ENCODE measurements at regions not wholly inside any gene's neighbourhood (a gene's known extent, or its start where the extent isn't known, plus 50 kb on each side); places are given as distances from the start of the nearest gene placed in this dataset.

DNA sequence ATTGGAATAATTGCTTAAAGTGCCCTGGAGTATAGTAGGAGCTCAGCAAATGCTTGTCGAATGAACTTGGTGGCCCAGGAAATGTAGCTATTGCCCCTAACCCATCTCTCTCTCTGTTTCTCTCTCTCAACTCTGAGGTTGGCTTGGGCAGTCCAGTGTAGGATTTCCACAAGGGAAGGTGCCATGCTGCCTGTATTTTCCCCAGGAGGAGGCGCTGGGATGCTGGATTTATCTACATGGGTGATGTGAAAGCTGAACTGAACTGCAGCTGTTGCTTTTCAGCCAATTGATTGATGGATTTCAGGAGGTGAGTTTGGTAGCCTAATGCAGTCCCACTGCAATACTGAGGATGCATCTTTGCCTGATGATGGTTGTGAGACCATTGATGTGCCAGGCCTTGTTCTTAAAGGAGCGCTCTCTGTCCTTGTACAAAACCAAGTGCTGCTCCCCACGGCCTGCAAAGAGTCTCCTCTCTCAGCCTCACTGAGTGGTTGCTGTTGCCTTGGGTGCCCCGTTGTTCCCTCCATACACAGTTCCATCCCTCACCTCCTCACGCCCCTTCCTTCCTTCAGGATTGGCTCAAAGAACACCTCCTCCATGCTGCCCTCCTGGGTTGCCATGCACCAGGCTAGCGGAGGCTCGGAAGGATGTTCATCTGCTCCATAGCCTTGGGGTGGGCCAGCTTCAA is 200.6 kb downstream of the GLRX3 start:
- intact Hi-C loops (cut with DNase I) = no loop called here
- Histone ChIP-seq H3K27me3 (no peaks in the 10 kb centered on the region), H3K4me1 (ENCODE audit: insufficient read depth) (no peaks in the 10 kb centered on the region), H3K4me3 (no peak overlapping the region), H3K9me3 (no peaks in the 10 kb centered on the region), H3K27ac (no peak overlapping the region), H3K36me3 (no peaks in the 10 kb centered on the region)
- DNase-seq = no peak
- 64 to 76% (median 72%) methylated on average over 8 of the region's 8 CpGs for WGBS, 3 donors
- TF ChIP-seq EP300 (IDR thresholded peaks at IDR 0.05) (no peak), POLR2A (IDR thresholded peaks at IDR 0.05) (no peak)
- TF ChIP-seq, protein P1, sequence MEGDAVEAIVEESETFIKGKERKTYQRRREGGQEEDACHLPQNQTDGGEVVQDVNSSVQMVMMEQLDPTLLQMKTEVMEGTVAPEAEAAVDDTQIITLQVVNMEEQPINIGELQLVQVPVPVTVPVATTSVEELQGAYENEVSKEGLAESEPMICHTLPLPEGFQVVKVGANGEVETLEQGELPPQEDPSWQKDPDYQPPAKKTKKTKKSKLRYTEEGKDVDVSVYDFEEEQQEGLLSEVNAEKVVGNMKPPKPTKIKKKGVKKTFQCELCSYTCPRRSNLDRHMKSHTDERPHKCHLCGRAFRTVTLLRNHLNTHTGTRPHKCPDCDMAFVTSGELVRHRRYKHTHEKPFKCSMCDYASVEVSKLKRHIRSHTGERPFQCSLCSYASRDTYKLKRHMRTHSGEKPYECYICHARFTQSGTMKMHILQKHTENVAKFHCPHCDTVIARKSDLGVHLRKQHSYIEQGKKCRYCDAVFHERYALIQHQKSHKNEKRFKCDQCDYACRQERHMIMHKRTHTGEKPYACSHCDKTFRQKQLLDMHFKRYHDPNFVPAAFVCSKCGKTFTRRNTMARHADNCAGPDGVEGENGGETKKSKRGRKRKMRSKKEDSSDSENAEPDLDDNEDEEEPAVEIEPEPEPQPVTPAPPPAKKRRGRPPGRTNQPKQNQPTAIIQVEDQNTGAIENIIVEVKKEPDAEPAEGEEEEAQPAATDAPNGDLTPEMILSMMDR (IDR thresholded peaks at IDR 0.05) = no peak

DNA sequence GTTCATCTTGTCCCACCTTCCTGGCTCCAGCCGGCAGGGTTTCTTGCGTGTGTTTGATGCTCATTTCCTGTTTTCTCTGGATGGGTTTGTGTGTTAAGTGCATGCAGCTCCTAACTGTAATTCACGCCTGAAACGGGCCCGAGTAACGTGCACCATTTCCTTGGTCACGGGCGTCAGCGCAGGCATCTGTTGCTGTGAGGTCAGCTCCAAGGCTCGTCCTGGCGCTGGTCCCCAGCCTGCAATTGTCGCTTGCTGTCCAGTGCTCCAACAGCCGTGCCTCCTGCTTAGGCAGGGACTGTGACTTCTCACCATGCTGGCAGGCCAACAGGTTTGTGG is 201.1 kb downstream of the GLRX3 start:
- Histone ChIP-seq H3K27ac (no peak overlapping the region), H3K27me3 (no peaks in the 10 kb centered on the region), H3K9me3 (no peaks in the 10 kb centered on the region), H3K4me1 (ENCODE audit: insufficient read depth) (no peaks in the 10 kb centered on the region), H3K36me3 (no peaks in the 10 kb centered on the region), H3K4me3 (no peak overlapping the region)
- WGBS, 3 donors = 75 to 80% (median 78%) methylated on average over 13 of the region's 13 CpGs
- TF ChIP-seq EP300 (IDR thresholded peaks at IDR 0.05) = no peak
- TF ChIP-seq POLR2A (IDR thresholded peaks at IDR 0.05) = no peak
- TF ChIP-seq, protein P1 (IDR thresholded peaks at IDR 0.05) = no peak
- no peak for DNase-seq
- intact Hi-C loops (cut with DNase I) = no loop called here

DNA sequence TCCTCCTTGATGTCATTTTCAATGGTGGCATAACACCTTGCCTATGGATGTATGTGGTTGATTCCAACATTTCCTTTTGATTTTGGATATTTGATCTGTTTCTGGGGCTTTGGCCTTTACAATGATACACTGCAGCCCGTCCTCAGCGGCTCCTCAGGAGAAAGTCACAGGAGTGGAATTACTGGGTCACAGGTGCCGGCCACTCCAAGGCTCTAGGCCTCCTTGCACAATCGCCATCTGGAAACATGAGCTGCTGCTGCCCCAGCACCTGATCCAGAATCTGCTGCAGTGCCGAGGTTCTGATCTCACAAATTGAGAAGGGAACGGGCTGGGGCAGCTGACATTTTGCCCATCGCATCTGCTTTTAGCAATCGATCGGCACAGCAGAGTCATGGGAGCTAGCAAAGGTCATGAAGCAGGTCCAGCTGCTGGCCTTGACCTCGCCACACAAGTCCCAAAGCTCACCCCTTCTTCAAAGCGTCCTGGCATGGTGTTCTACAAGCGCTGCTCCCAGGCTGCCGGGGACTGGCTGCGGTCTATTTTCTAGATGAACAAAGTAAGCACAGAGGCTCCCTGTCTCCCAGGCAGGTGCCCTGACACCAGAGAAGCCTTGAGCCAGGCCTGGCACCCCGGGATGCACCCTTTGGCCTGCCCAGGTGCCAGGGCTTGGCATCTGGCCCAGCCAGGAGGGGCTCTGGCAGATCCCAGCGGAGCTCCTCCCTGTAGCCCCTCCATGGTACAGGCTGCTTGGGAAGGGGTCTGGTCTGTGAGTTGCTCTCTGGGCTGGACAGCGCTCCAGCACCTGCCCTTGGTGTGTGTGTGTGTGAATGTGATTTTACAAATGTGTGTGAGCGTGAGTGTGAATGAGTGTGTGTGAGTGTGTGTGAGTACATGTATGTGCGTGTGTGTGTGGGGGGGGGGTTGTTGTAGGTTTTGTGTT is 201.8 kb downstream of the GLRX3 start:
- Histone ChIP-seq H3K27me3 (no peaks in the 10 kb centered on the region), H3K36me3 (no peaks in the 10 kb centered on the region), H3K27ac (no peak overlapping the region), H3K4me3 (no peak overlapping the region), H3K4me1 (ENCODE audit: insufficient read depth) (no peaks in the 10 kb centered on the region), H3K9me3 (no peaks in the 10 kb centered on the region)
- DNase-seq = no peak
- intact Hi-C loops (cut with DNase I) = no loop called here
- WGBS, 3 donors = 73 to 78% (median 77%) methylated on average over 18 to 19 of the region's 19 CpGs
- no peak for TF ChIP-seq POLR2A (IDR thresholded peaks at IDR 0.05)
- TF ChIP-seq, protein P1 (IDR thresholded peaks at IDR 0.05) = no peak
- TF ChIP-seq EP300 (IDR thresholded peaks at IDR 0.05) = no peak

DNA sequence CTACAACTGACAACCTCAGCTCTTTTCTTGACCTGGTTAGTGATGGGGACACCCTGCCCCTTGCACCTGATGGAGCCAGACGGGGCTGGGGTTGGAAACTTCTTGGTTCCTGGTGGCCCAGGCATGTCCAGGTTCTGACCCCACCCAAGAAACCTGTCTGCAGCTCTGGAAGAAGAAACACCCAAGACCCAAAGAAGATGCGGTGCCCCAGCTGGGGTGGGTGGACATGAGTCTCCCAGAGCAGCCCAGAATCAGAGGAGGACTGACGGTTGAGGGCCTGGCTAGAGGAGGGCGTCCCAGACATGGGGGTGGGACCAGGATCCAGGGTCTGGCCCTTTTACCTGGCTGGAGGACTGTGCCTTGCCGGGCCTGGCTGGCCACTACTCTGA is 202.4 kb downstream of the GLRX3 start:
- H3K27me3 ChIP-seq = no peaks in the 10 kb centered on the region
- WGBS, 3 donors = 80 to 84% (median 83%) methylated on average over 5 of the region's 5 CpGs
- no peak overlapping the region for H3K4me3 ChIP-seq
- TF ChIP-seq POLR2A (IDR thresholded peaks at IDR 0.05) (no peak), EP300 (IDR thresholded peaks at IDR 0.05) (no peak)
- TF ChIP-seq, protein P1 (IDR thresholded peaks at IDR 0.05) = no peak
- no peak for DNase-seq
- H3K27ac ChIP-seq = no peak overlapping the region
- intact Hi-C loops (cut with DNase I) = no loop called here
- no peaks in the 10 kb centered on the region for H3K4me1 ChIP-seq (ENCODE audit: insufficient read depth)
- H3K36me3 ChIP-seq = no peaks in the 10 kb centered on the region
- H3K9me3 ChIP-seq = no peaks in the 10 kb centered on the region

Data from ovary (tissue), 7 donors.